HL-60 (cell line): ENCODE measurements at regions not wholly inside any gene's neighbourhood (a gene's known extent, or its start where the extent isn't known, plus 50 kb on each side); places are given as distances from the start of the nearest gene placed in this dataset.

ENCODE experiments used
- DNase-seq, 2 experiments: peaks; one replicate each; pipeline ENCODE4 v3.0.0-alpha.2; 2010 to 2020; ENCODE audit warnings: low read depth in 1 of 2, low spot score in 1 of 2
- H3K27ac ChIP-seq: fragments of 250-450 bp; sonication (Bioruptor Pico); replicated peaks from 2 replicates; pipeline ENCODE4 v1.5.1; 2020; ENCODE audit warnings: mild to moderate bottlenecking, moderate library complexity
- H3K27me3 ChIP-seq: fragments of 250-450 bp; sonication (Bioruptor Pico); 2 replicates; pipeline ENCODE4 v1.5.1; 2021; ENCODE audit warnings: mild to moderate bottlenecking, moderate library complexity; ENCODE audit not compliant: insufficient read depth, poor library complexity, severe bottlenecking
- H3K4me3 ChIP-seq: replicated peaks from 2 replicates; pipeline ENCODE4 v1.5.1; 2011; ENCODE audit warnings: mild to moderate bottlenecking, control low read depth, low read length; ENCODE audit not compliant: insufficient read depth
- GABPA ChIP-seq: IDR thresholded peaks from 2 replicates; pipeline ENCODE4 v1.6.1; 2012; ENCODE audit warnings: low read depth
- POLR2AphosphoS5 ChIP-seq: IDR thresholded peaks from 2 replicates; pipeline ENCODE4 v1.6.1; 2012; ENCODE audit warnings: low read depth
- SPI1 ChIP-seq: IDR thresholded peaks from 2 replicates; pipeline ENCODE4 v1.6.1; 2012; ENCODE audit warnings: low read depth, mild to moderate bottlenecking, borderline replicate concordance
- TF ChIP-seq, protein P1 (sequence below): IDR thresholded peaks from 2 replicates; pipeline ENCODE4 v1.6.1; 2012; ENCODE audit warnings: low read depth; ENCODE audit not compliant: insufficient replicate concordance
- TF ChIP-seq, protein P2 (sequence below): IDR thresholded peaks from one replicate; pipeline ENCODE4 v1.5.1; 2011; ENCODE audit warnings: low read length, control low read depth, inconsistent platforms; ENCODE audit not compliant: insufficient read depth

DNA sequence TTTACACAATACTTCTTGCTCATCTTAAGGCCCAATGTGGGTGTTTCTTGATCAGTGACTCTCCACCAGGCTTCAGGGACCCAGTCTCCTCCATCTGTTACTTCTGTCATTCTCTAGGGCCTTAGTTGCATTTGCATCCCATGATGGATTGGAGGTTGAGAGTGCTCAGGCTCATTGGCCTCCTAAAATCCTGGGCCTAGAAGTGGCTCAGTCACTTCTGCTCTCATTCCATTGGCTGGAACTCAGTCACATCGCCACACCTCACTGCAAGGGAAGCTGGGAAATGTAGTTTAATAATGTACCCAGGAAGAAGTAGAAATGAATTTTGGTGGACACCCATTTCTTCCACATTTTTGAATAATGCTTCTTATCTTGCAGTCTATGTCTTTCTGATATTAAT is 223.5 kb downstream of the HRH4 start:
- Histone ChIP-seq H3K4me3 (no peak overlapping the region), H3K27me3 (no peaks in the 10 kb centered on the region), H3K27ac (no peak overlapping the region)
- peak in 1 of 2 experiments; percentile 1 for DNase-seq
- TF ChIP-seq, protein P1, sequence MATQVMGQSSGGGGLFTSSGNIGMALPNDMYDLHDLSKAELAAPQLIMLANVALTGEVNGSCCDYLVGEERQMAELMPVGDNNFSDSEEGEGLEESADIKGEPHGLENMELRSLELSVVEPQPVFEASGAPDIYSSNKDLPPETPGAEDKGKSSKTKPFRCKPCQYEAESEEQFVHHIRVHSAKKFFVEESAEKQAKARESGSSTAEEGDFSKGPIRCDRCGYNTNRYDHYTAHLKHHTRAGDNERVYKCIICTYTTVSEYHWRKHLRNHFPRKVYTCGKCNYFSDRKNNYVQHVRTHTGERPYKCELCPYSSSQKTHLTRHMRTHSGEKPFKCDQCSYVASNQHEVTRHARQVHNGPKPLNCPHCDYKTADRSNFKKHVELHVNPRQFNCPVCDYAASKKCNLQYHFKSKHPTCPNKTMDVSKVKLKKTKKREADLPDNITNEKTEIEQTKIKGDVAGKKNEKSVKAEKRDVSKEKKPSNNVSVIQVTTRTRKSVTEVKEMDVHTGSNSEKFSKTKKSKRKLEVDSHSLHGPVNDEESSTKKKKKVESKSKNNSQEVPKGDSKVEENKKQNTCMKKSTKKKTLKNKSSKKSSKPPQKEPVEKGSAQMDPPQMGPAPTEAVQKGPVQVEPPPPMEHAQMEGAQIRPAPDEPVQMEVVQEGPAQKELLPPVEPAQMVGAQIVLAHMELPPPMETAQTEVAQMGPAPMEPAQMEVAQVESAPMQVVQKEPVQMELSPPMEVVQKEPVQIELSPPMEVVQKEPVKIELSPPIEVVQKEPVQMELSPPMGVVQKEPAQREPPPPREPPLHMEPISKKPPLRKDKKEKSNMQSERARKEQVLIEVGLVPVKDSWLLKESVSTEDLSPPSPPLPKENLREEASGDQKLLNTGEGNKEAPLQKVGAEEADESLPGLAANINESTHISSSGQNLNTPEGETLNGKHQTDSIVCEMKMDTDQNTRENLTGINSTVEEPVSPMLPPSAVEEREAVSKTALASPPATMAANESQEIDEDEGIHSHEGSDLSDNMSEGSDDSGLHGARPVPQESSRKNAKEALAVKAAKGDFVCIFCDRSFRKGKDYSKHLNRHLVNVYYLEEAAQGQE, result no peak
- TF ChIP-seq SPI1, result no peak
- TF ChIP-seq GABPA, result no peak
- TF ChIP-seq, protein P2, sequence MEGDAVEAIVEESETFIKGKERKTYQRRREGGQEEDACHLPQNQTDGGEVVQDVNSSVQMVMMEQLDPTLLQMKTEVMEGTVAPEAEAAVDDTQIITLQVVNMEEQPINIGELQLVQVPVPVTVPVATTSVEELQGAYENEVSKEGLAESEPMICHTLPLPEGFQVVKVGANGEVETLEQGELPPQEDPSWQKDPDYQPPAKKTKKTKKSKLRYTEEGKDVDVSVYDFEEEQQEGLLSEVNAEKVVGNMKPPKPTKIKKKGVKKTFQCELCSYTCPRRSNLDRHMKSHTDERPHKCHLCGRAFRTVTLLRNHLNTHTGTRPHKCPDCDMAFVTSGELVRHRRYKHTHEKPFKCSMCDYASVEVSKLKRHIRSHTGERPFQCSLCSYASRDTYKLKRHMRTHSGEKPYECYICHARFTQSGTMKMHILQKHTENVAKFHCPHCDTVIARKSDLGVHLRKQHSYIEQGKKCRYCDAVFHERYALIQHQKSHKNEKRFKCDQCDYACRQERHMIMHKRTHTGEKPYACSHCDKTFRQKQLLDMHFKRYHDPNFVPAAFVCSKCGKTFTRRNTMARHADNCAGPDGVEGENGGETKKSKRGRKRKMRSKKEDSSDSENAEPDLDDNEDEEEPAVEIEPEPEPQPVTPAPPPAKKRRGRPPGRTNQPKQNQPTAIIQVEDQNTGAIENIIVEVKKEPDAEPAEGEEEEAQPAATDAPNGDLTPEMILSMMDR, result no peak
- no peak for TF ChIP-seq POLR2AphosphoS5

DNA sequence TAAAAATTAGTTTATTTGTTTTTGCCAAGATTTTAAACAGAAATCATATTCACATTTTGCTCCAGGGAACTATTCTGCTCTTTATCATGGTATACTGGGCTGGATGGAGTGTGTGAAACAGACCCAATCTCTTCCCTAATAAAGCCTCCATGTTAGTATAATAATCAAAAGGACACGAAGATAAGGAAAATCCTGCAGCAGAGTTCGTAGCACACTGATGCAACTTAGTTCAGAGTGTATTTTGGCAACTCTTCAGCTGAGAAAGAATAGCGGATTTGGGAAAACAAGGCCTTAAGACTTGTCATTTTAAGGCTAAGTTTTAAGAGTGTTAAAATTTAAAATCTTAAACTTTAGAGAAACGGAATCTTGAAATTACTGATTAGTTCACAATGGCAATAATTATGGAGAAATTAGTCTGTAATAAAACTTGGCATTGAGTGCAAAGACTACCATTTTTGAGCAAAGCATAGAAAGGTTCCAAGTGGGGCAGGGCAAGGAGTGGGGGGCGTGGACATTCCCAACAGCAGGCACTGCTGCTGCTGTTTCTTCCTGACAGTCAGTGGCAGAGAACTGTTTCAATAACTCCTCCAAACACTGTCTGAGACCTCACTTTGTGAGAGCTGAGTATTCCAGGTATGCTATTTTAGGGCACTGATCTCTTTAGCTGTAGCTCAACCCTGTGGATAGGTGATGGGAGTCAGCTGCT is 225.0 kb downstream of the HRH4 start:
- Histone ChIP-seq H3K4me3 (no peak overlapping the region), H3K27me3 (no peaks in the 10 kb centered on the region), H3K27ac (no peak overlapping the region)
- TF ChIP-seq GABPA (no peak), SPI1 (no peak), POLR2AphosphoS5 (no peak)
- TF ChIP-seq, protein P1, result no peak
- TF ChIP-seq, protein P2, result no peak
- DNase-seq, result no peak

DNA sequence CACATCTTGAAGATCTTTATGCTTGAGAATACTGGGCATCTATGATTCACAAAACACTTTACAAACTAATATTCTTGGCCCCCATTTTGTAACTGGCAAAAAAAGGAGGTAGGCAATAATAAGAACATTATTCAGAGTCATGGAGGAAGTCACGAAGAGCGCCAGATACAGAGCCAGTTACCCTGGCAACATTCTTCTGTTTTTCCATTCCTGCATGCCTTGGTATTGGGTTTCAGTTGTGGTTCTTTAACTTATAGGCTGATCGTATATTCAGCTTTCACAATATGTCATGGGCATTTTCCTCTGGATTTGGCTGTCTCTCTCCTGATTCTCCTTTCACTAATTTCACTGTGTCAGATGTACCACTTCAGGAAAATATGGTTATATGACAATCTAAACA is 234.7 kb downstream of the HRH4 start:
- TF ChIP-seq, protein P2, result no peak
- TF ChIP-seq POLR2AphosphoS5, result no peak
- Histone ChIP-seq H3K4me3 (no peak overlapping the region), H3K27me3 (peaks cover 7% of the 10 kb centered on the region), H3K27ac (no peak overlapping the region)
- no peak for DNase-seq
